HG02981 (cell line): ENCODE measurements at regions not wholly inside any gene's neighbourhood (a gene's known extent, or its start where the extent isn't known, plus 50 kb on each side); places are given as distances from the start of the nearest gene placed in this dataset.
"Not testable (repeated sequence)": the region's sequence is repeated elsewhere in the genome, so short reads cannot be mapped to it uniquely, and the experiment has no call there.

Experiments
- ATAC-seq: cut with Tn5 transposase; IDR thresholded peaks from one replicate; pipeline ENCODE4 v1.9.1; 2021; ENCODE audit warnings: mild to moderate bottlenecking, moderate library complexity; ENCODE audit not compliant: unreplicated experiment

GRCh38 chr14:34381304-34381703 lies 80.7 kb downstream of the SPTSSA start:
- ATAC-seq = not testable (repeated sequence)

GRCh38 chr14:34380471-34380845 lies 81.6 kb downstream of the SPTSSA start:
- ATAC-seq = no peak

- ATAC-seq = no peak
These were observed 82.1 kb downstream of the SPTSSA start for GRCh38 chr14:34379816-34380470.

- ATAC-seq = no peak
These were observed 85.3 kb downstream of the SPTSSA start for GRCh38 chr14:34376649-34377267.

- ATAC-seq = no peak
These were observed 86.9 kb downstream of the SPTSSA start for GRCh38 chr14:34374998-34375740.

GRCh38 chr14:34373191-34373590 lies 88.8 kb downstream of the SPTSSA start:
- no peak for ATAC-seq

GRCh38 chr14:34372786-34373185 lies 89.3 kb downstream of the SPTSSA start:
- ATAC-seq = no peak

GRCh38 chr14:34369648-34370030 lies 92.4 kb downstream of the SPTSSA start:
- ATAC-seq = no peak

- ATAC-seq = no peak
These were observed 92.9 kb downstream of the SPTSSA start for GRCh38 chr14:34368971-34369647.

GRCh38 chr14:34368115-34368970 lies 93.7 kb downstream of the SPTSSA start:
- no peak for ATAC-seq

- no peak for ATAC-seq
These were observed 96.6 kb downstream of the SPTSSA start for GRCh38 chr14:34365309-34365915.

- ATAC-seq = no peak
These were observed 97.8 kb downstream of the SPTSSA start for GRCh38 chr14:34364201-34364600.

GRCh38 chr14:34363733-34364134 lies 98.3 kb downstream of the SPTSSA start:
- no peak for ATAC-seq

GRCh38 chr14:34362641-34363251 lies 99.3 kb downstream of the SPTSSA start:
- no peak for ATAC-seq

GRCh38 chr14:34361504-34362011 lies 100.5 kb downstream of the SPTSSA start:
- ATAC-seq = no peak

- no peak for ATAC-seq
These were observed 102.5 kb downstream of the SPTSSA start for GRCh38 chr14:34359420-34360117.

- no peak for ATAC-seq
These were observed 105.8 kb downstream of the SPTSSA start for GRCh38 chr14:34356264-34356654.

- ATAC-seq = no peak
These were observed 106.3 kb downstream of the SPTSSA start for GRCh38 chr14:34355584-34356263.
